ENCODE measurements at regions not wholly inside any gene's neighbourhood (a gene's known extent, or its start where the extent isn't known, plus 50 kb on each side); places are given as distances from the start of the nearest gene placed in this dataset.

DNA sequence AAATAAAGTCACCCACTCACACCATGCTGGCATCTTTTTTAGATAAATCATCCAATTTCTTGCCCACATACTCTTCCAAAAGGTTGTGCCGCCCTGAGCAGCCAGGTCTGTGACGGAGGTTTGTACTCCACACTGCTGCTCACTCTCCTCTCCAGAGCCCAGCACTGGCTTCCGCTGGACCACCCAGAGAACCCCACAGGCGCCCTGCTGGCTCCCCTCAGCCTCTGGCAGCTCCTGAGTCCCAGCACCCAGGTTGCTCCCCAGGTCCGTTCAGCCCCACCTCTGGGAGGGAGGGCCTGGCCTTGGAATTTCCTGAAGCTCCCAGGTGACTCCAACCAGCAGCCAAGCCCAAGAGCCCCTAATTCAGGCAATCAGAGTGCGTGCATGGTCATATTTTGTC, 131.7 kb upstream of the CST7 start:
- no peak for DNase-seq

- DNase-seq: no peak
Observed at GRCh38 chr20:24818056-24818455, 131.0 kb upstream of the CST7 start.

DNA sequence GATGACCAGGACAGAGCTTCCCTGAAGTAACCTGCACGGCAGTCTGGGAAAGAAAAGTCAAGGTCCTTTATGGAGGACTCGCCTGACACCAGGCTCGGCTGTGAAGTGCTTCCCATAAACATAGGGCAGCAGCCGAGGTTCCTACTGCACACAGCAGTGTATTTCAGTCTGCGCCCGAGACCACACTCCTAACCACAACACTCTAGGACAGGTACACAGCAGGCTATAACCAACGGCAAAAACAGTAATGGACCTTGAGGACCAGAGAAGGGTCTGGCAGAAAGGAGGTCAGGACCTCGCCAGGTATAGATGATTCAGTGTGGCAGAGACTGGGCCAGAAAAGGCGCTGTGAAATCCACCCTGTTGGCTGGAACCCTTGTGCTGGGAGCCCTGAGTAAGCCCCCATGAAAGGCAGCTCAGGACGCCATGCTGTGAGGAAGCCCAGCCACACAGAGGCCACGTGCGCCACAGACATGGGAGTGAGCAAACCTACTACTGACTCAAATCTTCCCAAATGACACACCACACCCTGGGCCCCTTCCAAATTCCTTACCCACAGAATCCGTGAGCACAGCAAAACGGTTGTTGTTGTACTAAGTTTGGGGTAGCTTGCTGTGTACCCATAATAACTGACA, 129.6 kb upstream of the CST7 start:
- DNase-seq: no peak

DNA sequence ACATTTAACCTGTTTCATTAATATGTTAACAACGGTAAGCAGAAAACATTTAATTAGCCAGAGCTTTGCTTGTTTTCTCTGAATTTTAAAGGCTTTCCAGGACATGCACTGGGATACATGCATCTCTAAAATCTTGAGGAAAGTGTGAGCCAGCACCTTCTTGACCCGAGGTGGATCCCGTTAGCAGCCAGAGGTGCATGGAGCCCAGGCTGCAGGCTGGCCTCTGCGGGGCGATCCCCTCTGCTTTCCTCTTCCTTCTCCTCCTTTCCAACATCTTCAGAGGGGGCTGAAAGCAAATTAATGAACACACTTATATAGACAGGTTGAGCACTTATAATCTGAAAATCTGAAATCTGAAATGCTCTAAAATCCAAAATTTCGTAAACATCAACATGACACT, 128.7 kb upstream of the CST7 start:
- no peak for DNase-seq

- no peak for DNase-seq
Observed at GRCh38 chr20:24821391-24821790, 127.7 kb upstream of the CST7 start.

- DNase-seq: no peak
Observed at GRCh38 chr20:24823176-24823784, 125.8 kb upstream of the CST7 start.

DNA sequence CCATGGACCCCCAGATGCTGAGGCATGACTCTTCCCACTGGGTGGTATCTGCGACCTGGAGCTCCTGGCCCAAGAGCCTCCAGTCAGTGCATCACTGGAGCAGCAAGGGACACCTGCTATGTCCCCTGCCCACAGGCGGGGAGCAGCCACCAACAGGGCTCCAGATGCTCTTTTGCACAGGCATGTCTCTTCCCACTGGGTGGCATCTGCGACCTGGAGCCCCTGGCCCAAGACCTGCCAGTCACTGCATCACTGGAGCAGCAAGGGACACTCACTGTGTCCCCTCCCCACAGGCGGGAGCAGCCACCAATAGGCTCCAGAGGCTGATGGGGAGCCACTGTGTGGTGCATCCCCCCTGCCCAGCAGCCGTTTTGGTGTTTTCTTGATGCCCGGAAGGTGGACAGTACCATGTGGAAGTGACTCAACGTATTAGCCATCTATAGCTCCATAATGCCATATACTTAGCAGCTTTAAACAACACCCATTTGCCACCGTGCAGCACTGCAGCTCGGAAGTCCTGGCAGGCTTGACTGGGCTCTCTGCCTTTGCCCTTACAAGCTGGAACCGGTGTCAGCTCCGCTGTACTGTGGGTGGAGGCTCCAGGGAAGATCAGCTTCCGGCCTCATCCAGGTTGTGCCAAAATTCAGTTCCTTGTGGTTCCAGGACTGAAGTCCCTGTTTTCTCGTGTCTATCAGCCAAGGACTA, 124.9 kb upstream of the CST7 start:
- no peak for DNase-seq

DNA sequence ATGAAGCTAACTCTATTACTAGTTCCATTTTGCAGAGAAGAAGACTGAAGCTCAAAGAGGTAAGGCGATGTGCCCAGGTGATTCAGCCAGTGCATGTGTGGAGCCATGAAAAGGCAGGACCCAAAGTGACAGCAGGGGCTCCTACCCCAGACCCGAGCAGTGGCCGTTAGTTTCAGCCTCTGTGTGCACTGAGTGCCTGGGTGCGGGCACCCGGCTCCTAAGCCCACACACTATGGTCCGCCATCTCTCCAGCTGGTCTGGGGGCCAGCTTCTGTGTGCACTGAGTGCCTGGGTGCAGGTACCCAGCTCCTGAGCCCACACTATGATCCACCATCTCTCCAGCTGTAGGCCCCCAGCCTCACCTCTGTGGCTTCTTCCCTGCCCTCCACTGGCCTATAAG, 123.5 kb upstream of the CST7 start:
- DNase-seq: no peak

DNA sequence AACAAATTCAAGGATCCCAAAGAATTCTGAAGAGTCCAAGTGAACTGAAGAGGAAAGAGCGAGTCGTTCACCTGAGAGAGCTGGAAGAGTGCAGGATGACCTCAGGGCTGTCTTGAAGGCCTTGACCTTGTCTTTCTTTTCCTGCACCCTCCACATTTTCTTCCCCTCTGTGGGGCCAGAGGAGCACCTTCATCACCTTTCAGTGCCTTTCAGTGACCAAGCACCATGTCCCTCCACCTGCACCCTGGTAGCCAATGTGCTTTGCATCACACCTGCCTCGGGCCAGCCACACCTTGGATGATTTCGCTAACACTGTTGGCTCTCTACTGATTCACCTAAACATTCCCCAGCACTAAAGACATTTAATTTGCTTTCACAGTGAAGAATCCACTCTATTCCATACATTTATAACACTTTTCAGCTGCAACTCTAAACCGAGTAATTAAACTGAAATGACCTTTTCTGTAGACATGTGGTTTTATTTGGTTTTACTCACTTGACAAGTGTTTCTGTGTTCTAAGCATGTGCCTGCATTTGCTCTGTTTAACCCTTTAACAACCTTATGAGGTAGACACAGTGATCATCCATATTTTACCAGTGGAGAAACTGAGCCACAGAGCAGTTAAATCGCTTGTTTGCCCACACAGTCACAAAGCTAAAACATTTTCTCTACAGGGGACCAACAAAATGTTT, 121.3 kb upstream of the CST7 start:
- DNase-seq: no peak

DNA sequence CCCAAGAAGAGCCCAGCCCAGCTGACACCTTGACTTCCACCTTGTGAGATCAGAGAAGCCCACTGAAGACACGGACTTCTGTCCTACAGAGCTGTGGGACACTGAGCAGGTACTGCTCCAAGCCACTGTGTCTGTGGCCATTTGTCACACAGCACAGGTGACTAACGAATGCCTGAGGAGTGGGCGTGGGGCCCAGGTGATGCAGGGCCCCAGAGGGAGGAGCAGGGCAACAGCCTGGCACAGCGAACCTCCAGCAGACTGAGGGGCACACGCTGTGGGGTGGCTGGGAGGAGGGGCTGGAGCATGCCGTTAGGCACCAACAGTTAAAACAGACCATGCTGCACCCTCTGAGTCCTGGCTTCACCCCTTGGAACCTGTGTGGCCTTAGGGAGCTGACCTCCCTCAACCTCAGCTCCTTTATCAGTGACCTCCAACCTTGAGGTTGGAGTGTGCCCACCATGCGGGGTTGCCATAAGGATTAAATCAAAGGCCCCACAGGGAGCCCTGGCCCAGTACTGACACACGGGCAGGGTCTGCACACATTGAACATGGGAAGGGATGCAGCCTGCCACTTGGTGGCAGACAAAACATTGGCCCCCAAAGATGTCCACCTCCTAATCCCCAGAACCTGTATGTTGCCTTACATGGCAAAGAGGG, 119.9 kb upstream of the CST7 start:
- no peak for DNase-seq

DNA sequence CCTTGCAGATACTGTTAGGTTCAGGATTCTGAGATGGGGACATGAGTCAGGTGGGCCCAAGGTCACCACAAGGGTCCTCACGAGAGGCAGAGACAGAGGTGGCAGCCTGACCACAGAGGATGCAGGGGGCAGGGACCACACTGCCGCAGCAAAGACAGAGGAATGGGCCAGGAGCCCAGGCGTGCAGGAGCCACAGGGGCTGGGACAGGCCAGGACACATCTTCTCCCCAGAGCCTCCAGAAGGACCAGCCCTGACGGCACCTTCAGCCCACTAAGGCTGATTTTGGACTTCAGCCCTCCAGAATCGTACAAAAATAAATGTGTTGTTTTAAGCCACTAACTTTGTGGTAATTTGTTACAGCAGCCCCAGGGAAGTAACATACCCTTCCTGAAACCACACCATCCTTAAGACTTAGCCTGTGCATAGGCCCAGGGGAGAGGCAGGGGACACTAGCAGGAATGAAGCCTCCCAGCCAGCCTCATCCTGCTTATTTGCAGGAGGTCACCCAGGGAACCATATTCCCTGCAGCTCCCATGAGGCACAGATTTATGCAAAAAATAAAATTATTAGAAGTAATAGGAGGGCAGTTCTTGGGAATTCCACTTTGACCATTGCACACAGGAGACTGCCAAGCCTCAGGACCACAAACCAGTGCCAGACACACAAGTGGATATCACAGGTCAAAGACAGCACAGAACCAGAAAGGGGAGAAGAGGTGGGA, 119.3 kb upstream of the CST7 start:
- DNase-seq: no peak

- DNase-seq: no peak
Observed at GRCh38 chr20:24830649-24831048, 118.4 kb upstream of the CST7 start.

DNA sequence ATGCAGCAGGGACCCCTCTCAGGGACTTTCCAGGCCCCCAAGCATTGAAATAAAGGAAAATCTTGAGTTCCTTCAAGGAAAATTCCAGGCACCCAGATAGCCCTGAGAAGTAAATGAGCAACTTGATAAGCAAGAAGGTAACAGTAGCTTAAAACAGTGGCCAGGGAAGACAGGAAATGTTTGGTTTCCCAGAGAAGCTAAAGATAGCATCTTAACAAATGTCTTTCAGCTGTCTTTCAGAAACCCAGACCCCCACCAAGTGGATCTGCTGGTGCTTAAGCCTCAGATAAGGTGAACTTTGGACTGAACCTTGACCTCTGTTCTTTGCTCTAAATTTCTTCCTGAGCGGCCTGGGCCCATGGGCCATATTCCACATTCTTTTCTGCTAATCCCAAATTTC, 117.8 kb upstream of the CST7 start:
- no peak for DNase-seq

- no peak for DNase-seq
Observed at GRCh38 chr20:24832518-24832917, 116.6 kb upstream of the CST7 start.

GRCh38 chr20:24833592-24833991, 115.5 kb upstream of the CST7 start:
- no peak for DNase-seq

- no peak for DNase-seq
Observed at GRCh38 chr20:24834310-24834709, 114.8 kb upstream of the CST7 start.

GRCh38 chr20:24835195-24835594, 113.9 kb upstream of the CST7 start:
- no peak for DNase-seq

GRCh38 chr20:24836041-24836533, 113.0 kb upstream of the CST7 start:
- DNase-seq: no peak

- DNase-seq: no peak
Observed at GRCh38 chr20:24836661-24837299, 112.3 kb upstream of the CST7 start.

GRCh38 chr20:24837781-24838450, 111.2 kb upstream of the CST7 start:
- no peak for DNase-seq

Data from hematopoietic multipotent progenitor cell treated with erythropoietin and hydrocortisone succinate and interleukin-3 and kit ligand, for 4 days (in vitro differentiated cells).